ENCODE measurements at regions not wholly inside any gene's neighbourhood (a gene's known extent, or its start where the extent isn't known, plus 50 kb on each side); places are given as distances from the start of the nearest gene placed in this dataset.
A peak's percentile ranks its signal among the peaks of the same experiment; 100 is the strongest.

DNA sequence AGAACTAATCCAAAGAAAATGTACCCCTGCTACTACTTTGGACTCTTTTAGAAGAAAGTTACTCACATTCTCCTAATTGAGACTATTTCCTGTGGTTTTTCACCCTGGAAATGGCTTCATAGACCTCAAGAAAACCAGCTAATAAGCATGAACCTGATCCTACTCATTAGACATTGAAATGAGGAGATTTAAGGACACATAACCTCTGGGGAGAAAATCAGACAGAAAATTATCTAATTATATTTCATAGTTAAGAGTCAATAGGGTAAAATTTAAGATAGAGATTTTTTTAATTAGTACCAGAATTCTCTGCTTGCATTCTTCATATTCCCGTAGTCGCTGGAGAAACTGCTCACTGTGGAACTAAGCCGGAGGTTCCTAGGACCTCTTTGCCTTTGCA, 114.6 kb upstream of the ACP3 start:
- TF ChIP-seq CTCF (IDR thresholded peaks at IDR 0.05; ENCODE audit: low read depth, low read length, missing control alignments) = no peak
- no peak for DNase-seq (ENCODE audit: extremely low read depth, low read depth)
- H3K4me3 ChIP-seq (replicated peaks; ENCODE audit: low read depth, low read length) = no peak overlapping the region

- H3K4me3 ChIP-seq (replicated peaks; ENCODE audit: low read depth, low read length) = no peak overlapping the region
- DNase-seq (ENCODE audit: extremely low read depth, low read depth) = no peak
- no peak for TF ChIP-seq CTCF (IDR thresholded peaks at IDR 0.05; ENCODE audit: low read depth, low read length, missing control alignments)
These were observed 113.2 kb upstream of the ACP3 start for GRCh38 chr3:132203889-132204596.

- H3K4me3 ChIP-seq (replicated peaks; ENCODE audit: low read depth, low read length) = no peak overlapping the region
- no peak for DNase-seq (ENCODE audit: extremely low read depth, low read depth)
- TF ChIP-seq CTCF (IDR thresholded peaks at IDR 0.05; ENCODE audit: low read depth, low read length, missing control alignments) = no peak
These were observed 111.6 kb upstream of the ACP3 start for GRCh38 chr3:132205609-132206008.

- no peak overlapping the region for H3K4me3 ChIP-seq (replicated peaks; ENCODE audit: low read depth, low read length)
- TF ChIP-seq CTCF (IDR thresholded peaks at IDR 0.05; ENCODE audit: low read depth, low read length, missing control alignments) = no peak
- DNase-seq (ENCODE audit: extremely low read depth, low read depth) = no peak
These were observed 107.4 kb upstream of the ACP3 start for GRCh38 chr3:132209855-132210254.

GRCh38 chr3:132210476-132211346, 106.5 kb upstream of the ACP3 start:
- DNase-seq (ENCODE audit: extremely low read depth, low read depth) = no peak
- peak; percentile 71 for TF ChIP-seq CTCF (IDR thresholded peaks at IDR 0.05; ENCODE audit: low read depth, low read length, missing control alignments)
- no peak overlapping the region for H3K4me3 ChIP-seq (replicated peaks; ENCODE audit: low read depth, low read length)

DNA sequence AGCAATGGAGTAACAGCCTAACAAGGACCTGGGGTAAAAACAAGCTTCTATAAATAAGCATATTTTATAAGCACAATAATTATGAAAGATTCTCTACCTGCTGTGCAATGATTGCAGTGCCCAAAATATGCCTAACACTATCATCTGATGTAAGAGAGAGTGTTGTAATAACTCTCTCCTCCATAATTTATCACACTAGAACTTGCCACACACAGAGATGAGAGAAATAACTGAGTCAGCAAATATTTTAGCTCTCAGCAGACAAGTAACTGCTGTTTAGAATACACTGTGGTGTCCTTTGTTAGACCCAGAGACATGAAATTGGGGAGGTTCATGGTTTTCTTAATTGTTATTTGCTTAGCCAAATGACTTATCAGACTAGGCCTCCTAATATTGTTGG, 105.3 kb upstream of the ACP3 start:
- DNase-seq (ENCODE audit: extremely low read depth, low read depth) = no peak
- no peak for TF ChIP-seq CTCF (IDR thresholded peaks at IDR 0.05; ENCODE audit: low read depth, low read length, missing control alignments)
- H3K4me3 ChIP-seq (replicated peaks; ENCODE audit: low read depth, low read length) = no peak overlapping the region

Measured in HFF-Myc (cell line).